Caco-2 (cell line): ENCODE measurements at regions not wholly inside any gene's neighbourhood (a gene's known extent, or its start where the extent isn't known, plus 50 kb on each side); places are given as distances from the start of the nearest gene placed in this dataset.

Source experiments
- BruUV-seq: library from RNA; stranded (reverse); fragments of 400-500 nt; replicated peaks from 2 replicates; lab custom pipeline; 2021; lab: Mats Ljungman, UMichigan
- CTCF ChIA-PET: fragments of 300-600 bp; sonication (Branson Sonifier 250); formaldehyde crosslinking; loops from one replicate; lab custom pipeline; 2022; ENCODE audit warnings: antibody characterized with exemption; lab: Charles Lee
- POLR2A ChIA-PET: fragments of 300-600 bp; sonication (Branson Sonifier 250); formaldehyde crosslinking; loops from one replicate; lab custom pipeline; 2022; ENCODE audit warnings: antibody characterized with exemption; lab: Charles Lee
- DNase-seq, 2 experiments: peaks; one replicate each; pipeline versions ENCODE4 v3.0.0 to v3.0.0-alpha.2; 2020 to 2022
- H3K27me3 ChIP-seq: replicated peaks from 2 replicates; pipeline ENCODE4 v1.6.0; 2011; ENCODE audit warnings: low read length; ENCODE audit not compliant: control insufficient read depth, insufficient read depth
- H3K36me3 ChIP-seq: 2 replicates; pipeline ENCODE4 v1.5.1; 2011; ENCODE audit warnings: low read length; ENCODE audit not compliant: control insufficient read depth, insufficient read depth
- H3K4me1 ChIP-seq: fragments of 250-450 bp; sonication (Bioruptor Pico); 2 replicates; pipeline ENCODE4 v1.5.1; 2020; ENCODE audit warnings: mild to moderate bottlenecking
- H3K4me3 ChIP-seq: 2 replicates; pipeline ENCODE4 v1.5.1; 2011; ENCODE audit warnings: low read depth, mild to moderate bottlenecking, control low read depth, low read length
- H3K9me3 ChIP-seq: fragments of 250-450 bp; sonication (Bioruptor Pico); 2 replicates; pipeline ENCODE4 v1.5.1; 2020; ENCODE audit warnings: mild to moderate bottlenecking, moderate library complexity
- H3K27ac Mint-ChIP-seq: one replicate; pipeline ENCODE4 v1.8.0; 2022; ENCODE audit warnings: mixed read lengths; ENCODE audit not compliant: unreplicated experiment
- H3K27me3 Mint-ChIP-seq: one replicate; pipeline ENCODE4 v1.8.0; 2022; ENCODE audit warnings: mixed read lengths; ENCODE audit not compliant: insufficient read depth, unreplicated experiment
- H3K36me3 Mint-ChIP-seq: one replicate; pipeline ENCODE4 v1.8.0; 2022; ENCODE audit warnings: mild to moderate bottlenecking, mixed read lengths; ENCODE audit not compliant: insufficient read depth, unreplicated experiment
- H3K4me1 Mint-ChIP-seq: one replicate; pipeline ENCODE4 v1.8.0; 2022; ENCODE audit warnings: low read depth, mixed read lengths; ENCODE audit not compliant: unreplicated experiment
- H3K4me3 Mint-ChIP-seq: one replicate; pipeline ENCODE4 v1.8.0; 2022; ENCODE audit warnings: mild to moderate bottlenecking, moderate library complexity, mixed read lengths; ENCODE audit not compliant: unreplicated experiment
- H3K9me3 Mint-ChIP-seq: one replicate; pipeline ENCODE4 v1.8.0; 2022; ENCODE audit warnings: mixed read lengths; ENCODE audit not compliant: unreplicated experiment
- intact Hi-C: fragments of 100-400 bp; cut with micrococcal nuclease; formaldehyde crosslinking; loops from one replicate; pipeline ENCODE4 v1.10.0; 2022; ENCODE audit not compliant: unreplicated experiment
- TF ChIP-seq, protein P1 (sequence below), 2 experiments: fragments of 200-600 bp in 1 of 2; IDR thresholded peaks; 1 replicate in 1 of 2; 2 replicates in 1 of 2; pipeline versions ENCODE4 v1.5.1 to v1.8.0; 2011 to 2022; ENCODE audit warnings: antibody characterized with exemption in 1 of 2, control low read depth in 1 of 2, inconsistent platforms in 1 of 2, low read depth in 1 of 2, low read length in 1 of 2, mild to moderate bottlenecking in 1 of 2, moderate library complexity in 1 of 2; ENCODE audit not compliant: insufficient read depth in 1 of 2, severe bottlenecking in 1 of 2, unreplicated experiment in 1 of 2

DNA sequence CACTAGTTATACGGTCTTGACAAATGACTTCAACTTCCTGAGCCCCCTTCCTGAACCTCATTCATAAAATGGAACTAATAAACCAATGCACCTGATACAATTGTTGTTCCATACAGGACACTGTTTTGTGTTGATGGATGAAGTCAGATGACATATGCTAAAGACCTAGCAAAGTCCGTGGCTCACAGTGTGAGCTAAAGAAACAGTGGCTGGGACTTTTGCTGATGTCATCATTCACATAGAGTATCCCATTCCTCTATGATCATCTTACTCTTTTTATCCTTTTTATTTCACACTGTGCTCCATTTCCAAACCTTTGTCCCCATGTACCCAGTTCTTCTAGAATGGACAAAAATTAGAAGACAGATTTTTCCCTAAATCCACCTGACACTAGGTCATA is 83.7 kb upstream of the KAZN start:
- POLR2A ChIA-PET: no interaction called here
- intact Hi-C loops: no loop called here
- CTCF ChIA-PET: no interaction called here
- H3K9me3 ChIP-seq: no peaks in the 10 kb centered on the region
- TF ChIP-seq, protein P1, sequence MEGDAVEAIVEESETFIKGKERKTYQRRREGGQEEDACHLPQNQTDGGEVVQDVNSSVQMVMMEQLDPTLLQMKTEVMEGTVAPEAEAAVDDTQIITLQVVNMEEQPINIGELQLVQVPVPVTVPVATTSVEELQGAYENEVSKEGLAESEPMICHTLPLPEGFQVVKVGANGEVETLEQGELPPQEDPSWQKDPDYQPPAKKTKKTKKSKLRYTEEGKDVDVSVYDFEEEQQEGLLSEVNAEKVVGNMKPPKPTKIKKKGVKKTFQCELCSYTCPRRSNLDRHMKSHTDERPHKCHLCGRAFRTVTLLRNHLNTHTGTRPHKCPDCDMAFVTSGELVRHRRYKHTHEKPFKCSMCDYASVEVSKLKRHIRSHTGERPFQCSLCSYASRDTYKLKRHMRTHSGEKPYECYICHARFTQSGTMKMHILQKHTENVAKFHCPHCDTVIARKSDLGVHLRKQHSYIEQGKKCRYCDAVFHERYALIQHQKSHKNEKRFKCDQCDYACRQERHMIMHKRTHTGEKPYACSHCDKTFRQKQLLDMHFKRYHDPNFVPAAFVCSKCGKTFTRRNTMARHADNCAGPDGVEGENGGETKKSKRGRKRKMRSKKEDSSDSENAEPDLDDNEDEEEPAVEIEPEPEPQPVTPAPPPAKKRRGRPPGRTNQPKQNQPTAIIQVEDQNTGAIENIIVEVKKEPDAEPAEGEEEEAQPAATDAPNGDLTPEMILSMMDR (IDR thresholded peaks at IDR 0.05; ENCODE audit: insufficient read depth in 1 of 2, low read depth in 1 of 2, low read length in 1 of 2, severe bottlenecking in 1 of 2, unreplicated experiment in 1 of 2): no peak
- no peak overlapping the region for H3K27ac Mint-ChIP-seq
- no TSS peak for BruUV-seq
- no peaks in the 10 kb centered on the region for H3K36me3 Mint-ChIP-seq
- no peaks in the 10 kb centered on the region for H3K9me3 Mint-ChIP-seq
- DNase-seq: no peak
- H3K27me3 Mint-ChIP-seq: peaks cover 3% of the 10 kb centered on the region
- no peak overlapping the region for H3K4me3 Mint-ChIP-seq
- H3K36me3 ChIP-seq: no peaks in the 10 kb centered on the region
- no peaks in the 10 kb centered on the region for H3K27me3 ChIP-seq
- no peaks in the 10 kb centered on the region for H3K4me1 ChIP-seq
- no peak overlapping the region for H3K4me3 ChIP-seq
- no peaks in the 10 kb centered on the region for H3K4me1 Mint-ChIP-seq

DNA sequence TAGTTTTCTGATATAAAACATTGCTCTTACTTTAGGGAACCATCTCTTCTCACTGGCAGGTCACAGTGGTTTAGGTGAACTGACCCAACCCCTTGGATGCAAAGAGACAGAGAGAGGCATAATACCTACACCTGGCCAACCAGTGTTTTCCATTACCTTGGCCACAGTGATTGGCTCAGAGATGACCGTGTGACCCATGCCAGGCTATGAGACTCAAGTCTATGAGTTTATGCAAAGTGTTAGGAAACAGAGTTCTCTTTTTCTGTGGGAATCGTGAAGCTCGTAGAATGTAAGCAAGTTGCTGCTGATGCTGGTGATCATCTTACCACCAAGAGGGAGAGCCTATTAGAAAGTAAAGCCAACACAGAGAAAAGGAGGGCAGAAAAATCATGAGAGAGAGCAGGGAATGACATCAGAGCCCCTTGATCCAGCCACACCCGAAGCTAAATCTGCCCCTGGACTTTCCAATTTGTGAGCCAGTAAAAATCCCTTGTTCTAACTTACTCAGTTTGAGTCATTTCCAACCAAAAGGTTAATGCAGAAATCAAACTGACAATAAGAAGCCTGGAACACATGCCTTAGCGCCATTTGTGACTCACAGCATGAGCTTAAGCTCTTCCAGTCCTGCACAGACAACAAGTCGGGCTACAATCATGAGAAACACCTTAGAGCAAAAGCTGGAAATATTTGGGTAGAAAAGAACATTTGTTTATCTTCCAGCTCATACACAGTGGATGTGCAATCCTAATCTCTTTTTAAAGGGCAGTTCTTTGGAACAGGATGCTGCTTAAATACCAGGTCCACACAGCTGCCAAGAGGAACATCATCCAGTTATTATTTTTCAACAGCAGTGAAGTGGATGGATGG is 81.3 kb upstream of the KAZN start:
- Mint-ChIP-seq H3K9me3 (no peaks in the 10 kb centered on the region), H3K27ac (no peak overlapping the region), H3K4me1 (no peaks in the 10 kb centered on the region), H3K4me3 (no peak overlapping the region), H3K36me3 (no peaks in the 10 kb centered on the region), H3K27me3 (peaks cover 4% of the 10 kb centered on the region)
- no peaks in the 10 kb centered on the region for H3K4me1 ChIP-seq
- H3K27me3 ChIP-seq: no peaks in the 10 kb centered on the region
- no peak overlapping the region for H3K4me3 ChIP-seq
- H3K36me3 ChIP-seq: no peaks in the 10 kb centered on the region
- BruUV-seq: no TSS peak
- DNase-seq: no peak
- no peaks in the 10 kb centered on the region for H3K9me3 ChIP-seq
- TF ChIP-seq, protein P1 (IDR thresholded peaks at IDR 0.05; ENCODE audit: insufficient read depth in 1 of 2, low read depth in 1 of 2, low read length in 1 of 2, severe bottlenecking in 1 of 2, unreplicated experiment in 1 of 2): no peak
- intact Hi-C loops: no loop called here
- CTCF ChIA-PET: no interaction called here
- POLR2A ChIA-PET: no interaction called here

DNA sequence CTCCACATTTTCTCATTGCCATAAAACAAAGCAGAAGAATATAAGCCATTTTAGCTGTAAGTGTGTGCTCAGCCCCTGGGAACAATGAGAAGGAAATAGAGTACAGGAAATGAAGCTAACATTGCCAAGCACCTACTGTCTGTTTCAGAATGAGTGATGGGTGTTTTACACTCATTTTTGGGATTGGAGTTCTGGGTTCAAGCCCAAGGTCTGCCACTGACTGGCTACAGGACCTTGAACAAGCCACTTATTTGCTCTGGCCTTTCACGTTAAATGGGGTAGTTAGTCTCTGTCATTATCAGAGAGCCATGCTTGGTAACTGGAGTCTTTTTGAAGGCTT is 80.7 kb upstream of the KAZN start:
- Histone ChIP-seq H3K27me3 (no peaks in the 10 kb centered on the region), H3K36me3 (no peaks in the 10 kb centered on the region), H3K9me3 (no peaks in the 10 kb centered on the region), H3K4me1 (no peaks in the 10 kb centered on the region), H3K4me3 (no peak overlapping the region)
- CTCF ChIA-PET: no interaction called here
- BruUV-seq: no TSS peak
- POLR2A ChIA-PET: no interaction called here
- DNase-seq: no peak
- TF ChIP-seq, protein P1 (IDR thresholded peaks at IDR 0.05; ENCODE audit: insufficient read depth in 1 of 2, low read depth in 1 of 2, low read length in 1 of 2, severe bottlenecking in 1 of 2, unreplicated experiment in 1 of 2): no peak
- H3K4me1 Mint-ChIP-seq: no peaks in the 10 kb centered on the region
- no peak overlapping the region for H3K27ac Mint-ChIP-seq
- H3K27me3 Mint-ChIP-seq: peaks cover 4% of the 10 kb centered on the region
- H3K4me3 Mint-ChIP-seq: no peak overlapping the region
- no peaks in the 10 kb centered on the region for H3K36me3 Mint-ChIP-seq
- intact Hi-C loops: no loop called here
- no peaks in the 10 kb centered on the region for H3K9me3 Mint-ChIP-seq
